NOMO-1 treated with dmso at 0.1 percent for 144 hours (cell line): ENCODE measurements at regions not wholly inside any gene's neighbourhood (a gene's known extent, or its start where the extent isn't known, plus 50 kb on each side); places are given as distances from the start of the nearest gene placed in this dataset.

Experiments
- DNase-seq: peaks from one replicate; lab custom pipeline; 2025; ENCODE audit not compliant: unreplicated experiment; lab: John Stamatoyannopoulos, UW

DNA sequence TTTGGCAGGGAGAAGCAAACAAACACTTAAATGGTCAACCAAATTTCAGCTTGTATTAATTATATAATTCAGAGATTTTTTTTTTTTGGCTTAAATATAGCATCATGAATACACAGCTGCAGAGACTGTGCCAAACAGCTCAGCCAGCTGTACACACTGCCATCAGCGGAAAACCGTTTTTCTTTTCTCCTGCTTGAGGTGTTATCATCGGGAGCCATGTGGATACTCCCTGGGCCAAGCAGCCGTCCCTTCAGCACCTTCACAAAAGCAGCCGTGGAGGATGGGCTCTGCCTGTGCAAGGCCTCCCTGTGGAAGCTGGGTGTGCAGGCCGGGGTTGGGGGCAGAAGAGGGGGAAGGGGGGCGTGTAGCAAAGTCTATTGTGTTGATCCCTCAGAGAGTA is 85.0 kb downstream of the NUF2 start:
- no peak for DNase-seq

DNA sequence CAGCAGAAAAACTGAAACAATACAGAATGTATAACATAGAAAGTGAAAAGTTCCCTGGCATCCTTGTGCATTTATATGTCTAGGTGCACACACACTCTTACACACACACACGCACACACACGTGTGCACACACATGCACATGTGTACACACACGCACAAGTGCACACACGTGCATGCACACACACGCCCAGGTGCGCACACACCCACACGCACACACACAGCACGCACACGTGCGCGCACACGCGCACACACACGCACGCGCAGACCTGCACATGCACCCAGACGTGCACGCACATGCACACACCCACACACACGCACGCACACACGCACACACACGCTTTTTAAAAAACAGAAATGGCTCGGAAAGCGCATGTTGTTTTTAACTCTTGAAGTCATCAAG is 86.5 kb downstream of the NUF2 start:
- DNase-seq, result no peak

DNA sequence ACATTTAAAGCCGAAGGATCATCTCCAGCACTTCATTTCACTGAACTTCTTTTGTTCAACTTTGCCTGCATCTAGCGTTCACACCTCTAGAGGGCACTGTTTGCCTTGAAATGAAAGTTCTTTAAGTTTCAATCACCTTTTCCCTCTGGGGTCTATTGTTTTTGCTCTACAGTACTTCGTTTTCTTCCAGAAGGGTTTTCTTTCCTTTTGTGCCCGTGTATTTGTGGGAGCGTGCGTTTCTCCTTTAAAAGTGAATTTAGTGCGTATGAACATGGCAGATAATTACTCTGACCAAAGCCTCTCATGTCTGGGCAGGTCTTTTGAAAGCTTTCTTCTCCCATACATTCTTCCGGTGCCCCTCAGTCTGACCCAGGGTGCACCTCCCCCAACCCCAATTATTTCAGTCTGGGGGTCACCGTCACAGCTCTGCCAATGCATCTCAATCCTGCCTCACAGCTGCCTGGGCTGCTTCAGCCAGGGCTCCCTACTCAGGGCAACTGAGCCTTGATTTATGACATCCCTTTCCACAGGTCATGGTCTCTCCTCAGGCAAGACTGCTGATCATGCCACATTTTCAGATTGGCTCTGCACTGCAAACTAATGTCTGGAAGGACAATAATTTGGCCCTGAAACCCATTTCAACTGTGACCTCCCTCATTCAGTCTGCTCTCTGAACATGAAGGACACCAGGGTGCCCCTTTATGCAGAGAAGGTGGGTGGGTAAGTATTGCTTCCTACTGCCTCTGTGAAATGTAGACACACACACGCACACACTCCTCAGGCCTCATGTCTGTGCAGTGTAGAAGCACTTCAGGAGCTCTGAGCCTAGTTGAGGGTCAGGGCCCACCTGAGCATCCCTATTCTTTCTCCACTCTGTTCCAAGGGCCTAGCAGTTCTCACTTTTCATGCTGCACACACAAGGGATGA is 88.6 kb downstream of the NUF2 start:
- DNase-seq, result no peak

DNA sequence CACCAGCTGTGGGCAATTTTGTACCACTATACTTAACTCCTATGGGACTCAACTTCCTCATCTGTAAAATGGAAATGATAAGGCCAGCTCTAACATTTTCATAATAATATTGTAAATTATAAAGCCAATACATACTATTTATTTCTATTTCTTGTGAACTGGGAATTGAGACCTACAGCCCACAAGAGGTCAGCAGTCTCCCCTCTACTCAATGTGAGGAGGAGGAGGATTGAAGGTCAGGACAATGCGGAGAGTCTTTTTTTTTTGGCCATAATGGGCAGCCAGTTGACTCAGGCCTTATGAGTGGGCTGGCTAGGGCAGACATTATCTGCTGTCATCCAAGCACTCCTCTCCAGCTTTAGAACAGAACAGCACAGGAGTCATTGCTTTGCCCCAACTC is 90.5 kb downstream of the NUF2 start:
- DNase-seq, result no peak

DNA sequence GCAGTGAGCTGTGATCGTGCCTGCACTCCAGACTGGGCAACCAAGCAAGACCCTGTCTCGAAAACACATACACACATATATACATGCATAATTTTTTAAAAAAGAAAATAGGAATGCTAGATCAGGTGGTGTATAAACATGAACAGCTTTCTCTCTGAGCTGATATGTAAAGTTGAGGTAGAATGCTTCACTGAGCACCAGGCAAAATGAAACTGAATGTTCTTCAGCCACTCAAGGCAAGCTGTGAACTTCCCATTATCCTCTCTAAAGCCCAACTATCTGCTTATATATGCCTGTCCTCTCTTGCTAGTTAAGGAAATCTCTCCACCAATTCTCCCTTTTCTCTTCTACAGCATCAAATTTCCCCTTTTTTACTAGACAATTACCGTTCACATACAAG is 93.0 kb downstream of the NUF2 start:
- DNase-seq, result no peak

DNA sequence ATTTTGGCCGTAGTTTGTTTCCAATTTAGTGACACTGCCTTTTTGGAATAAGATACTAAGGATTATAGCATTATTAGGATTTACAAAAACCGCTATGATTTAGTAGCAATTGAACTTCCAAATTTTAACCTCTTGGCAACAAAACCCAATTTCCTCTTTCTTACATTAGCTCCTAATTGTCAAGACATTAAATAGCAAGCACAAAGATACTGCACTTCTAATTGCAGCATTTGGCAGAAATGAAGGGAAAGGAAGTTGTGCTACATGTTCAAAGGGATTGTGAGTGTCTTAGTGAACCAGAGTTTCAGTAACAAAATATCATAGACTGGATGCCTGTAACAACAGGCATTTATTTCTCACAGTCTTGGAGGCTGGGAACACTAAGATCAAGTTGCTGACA is 99.9 kb downstream of the NUF2 start:
- DNase-seq, result no peak

DNA sequence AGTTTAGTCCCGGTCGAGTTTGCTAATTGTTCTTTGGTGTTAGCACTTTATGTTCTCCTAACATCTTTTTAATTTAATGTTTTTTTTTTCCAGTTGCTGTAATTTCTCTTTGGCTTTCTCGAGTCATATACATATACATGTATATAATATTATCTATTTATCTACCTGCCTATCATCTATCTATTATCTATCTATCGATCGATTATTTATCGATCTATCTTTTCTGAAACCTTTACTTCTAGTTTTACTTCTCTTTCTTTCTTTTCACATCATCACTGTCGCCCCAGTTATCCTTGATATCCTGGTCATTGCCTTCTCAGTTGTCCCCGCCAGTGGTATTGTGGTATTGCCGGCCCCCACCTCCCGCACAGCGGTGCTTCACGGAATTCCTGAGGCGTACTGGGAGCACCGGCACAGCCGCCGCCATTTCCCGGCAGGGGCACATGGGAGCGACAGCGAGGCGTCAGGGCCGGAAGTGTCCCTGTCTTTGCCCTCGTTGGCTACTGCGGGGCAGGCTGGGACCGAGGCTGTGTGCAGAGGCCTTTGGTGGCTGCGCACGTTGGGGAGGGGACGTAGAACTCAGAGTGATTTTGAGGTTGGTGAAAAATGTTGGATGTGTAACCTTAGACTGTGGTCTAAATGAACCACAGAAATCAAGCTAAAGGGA is 101.1 kb downstream of the NUF2 start:
- no peak for DNase-seq

DNA sequence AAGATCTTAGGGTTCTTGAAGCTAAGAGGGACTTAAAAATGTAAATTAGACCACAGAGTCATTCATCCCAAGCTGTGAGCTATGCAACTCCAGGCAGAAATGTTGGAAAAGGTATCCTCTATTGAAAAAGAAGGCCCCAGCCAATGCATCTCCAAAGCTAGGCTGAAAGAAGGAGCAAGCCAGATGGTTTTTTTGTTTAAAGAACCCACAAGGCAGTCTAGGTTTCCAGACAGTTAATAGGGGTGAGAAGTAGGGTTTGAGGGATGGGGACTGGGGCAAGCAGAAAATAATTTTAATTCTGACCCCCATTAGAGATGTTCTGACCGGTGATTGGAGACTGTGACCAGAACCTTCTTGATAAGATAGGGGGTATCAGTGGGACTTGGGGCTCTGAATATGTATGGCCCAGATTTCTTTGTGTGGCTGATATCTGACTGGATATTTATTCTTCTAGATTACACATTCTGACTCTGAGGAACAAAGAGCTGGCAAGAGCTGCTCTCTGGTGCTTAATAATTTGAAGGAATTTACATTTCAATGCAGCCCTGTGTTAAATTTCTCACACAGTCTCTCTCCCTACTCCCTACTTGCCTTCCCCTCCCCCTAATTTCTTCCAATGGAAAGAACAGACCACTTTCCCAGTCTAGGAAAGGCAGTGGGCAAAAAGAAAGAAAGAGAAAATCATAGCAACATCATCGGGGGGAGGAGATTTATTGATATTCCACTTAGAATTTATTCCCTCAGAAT is 104.9 kb downstream of the NUF2 start:
- no peak for DNase-seq

DNA sequence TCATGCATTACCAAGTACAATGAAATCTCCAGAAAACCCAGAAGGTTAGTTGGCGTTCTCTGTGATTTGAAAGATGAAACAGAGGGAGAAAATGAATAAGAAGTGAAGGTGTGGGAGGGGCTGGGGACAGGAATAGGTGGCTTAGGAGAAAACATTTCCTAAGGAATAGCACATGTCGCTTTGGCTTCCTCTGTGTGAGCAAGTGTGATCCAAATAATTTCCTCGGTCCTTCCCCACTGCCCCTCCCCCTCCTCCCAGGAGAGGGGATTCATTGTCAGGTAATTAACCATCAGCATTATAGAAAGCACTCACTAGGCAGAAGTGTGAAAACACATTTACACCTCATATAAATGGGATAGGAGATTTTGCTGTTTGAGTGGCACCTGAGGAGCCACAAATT is 105.5 kb downstream of the NUF2 start:
- no peak for DNase-seq

DNA sequence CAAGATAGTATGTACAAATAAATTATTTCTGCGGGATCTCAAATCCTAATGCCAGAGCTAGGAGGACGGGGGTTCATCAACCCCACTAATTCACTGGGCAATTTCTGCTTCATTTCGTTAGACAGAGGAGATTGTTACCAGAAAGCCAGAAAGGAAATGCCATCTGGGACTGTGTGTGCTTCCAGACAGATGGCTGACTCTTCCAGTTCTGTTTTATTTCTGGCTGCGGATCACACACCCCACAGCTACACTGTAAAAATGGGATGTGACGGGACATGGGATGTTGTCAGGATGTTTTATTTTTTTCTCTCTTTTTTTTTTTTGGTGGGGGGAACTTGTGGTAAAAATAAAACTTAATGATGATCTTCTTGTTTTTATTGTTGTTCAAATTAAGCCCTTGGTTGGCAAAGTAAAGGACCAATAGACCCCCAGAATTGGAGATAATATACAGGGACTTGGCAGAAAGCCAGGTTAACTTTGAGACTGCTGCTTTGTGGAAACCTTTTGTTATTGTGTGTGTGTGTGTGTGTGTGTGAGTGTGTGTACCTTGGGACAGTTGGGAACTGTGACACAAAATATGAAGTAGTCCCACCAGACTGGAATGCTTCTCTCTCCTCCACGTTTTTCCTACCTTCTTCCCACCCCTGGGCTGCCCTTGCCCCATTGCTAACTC is 114.5 kb downstream of the NUF2 start:
- no peak for DNase-seq

DNA sequence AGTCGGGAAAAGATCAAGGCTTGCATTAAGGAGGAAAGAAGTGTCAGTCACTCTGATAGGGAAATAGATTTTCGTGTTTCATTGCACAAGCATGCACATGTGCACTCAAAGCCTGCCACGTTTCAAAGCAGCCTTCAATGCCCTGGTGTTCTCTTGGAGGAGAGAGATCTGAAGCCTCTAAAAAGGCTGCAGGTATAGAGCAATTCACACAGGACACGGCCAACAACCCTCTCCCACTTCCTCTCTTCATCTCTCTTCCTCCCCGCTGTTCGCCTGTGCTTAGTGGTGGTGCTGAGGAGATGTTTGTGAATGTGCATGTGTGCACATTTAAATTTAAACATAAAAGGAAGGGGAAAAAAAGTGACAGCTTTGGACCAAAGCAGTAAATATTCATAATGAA is 117.7 kb downstream of the NUF2 start:
- no peak for DNase-seq

DNA sequence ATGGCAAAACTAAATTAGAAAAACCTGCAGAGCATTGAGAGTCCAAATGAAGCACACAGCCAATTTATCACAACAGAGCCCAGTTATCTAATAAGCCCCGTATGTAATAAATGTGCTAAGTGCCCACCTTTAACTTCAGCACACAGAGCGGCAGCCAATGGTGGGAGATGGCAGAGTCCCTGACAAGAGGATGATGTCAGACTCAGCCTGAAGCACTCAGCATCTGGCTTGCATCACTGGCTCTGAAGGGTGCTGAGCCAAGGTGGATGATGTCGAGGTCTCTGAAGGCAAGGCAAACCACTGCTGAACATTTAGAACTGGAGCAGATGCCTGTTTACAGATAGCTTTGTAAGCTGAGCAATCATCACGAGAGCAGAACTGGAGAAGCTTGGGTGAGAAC is 118.3 kb downstream of the NUF2 start:
- no peak for DNase-seq

DNA sequence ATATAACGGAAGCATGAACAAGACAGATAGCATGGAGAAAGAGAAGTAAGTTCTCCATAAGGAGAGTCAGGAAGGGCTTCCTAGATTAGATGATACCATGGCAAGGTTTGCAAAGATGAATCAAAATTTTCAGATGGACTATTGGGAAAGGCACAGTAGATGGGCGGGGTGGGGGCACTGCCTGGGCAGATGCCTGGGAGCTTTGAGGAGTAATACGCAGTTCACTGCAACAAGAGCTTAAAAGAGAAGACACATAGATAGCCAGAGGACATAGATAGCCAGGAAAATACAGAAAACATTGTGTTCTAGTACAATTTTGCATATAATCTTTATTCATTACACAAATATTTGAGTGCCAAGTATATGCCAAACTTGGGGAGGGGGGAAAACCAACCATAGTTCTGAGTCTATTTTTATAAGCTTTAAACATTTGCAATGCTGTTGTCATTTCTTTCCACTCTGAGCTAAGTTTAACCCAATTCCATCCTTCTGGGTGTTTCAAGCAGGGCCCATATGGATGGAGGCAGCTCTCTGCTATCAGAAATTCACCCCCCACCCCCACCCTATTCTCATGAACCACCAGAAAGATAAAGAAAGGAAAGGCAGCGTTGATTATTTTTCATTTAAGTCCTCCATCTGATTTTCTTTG is 120.6 kb downstream of the NUF2 start:
- no peak for DNase-seq

DNA sequence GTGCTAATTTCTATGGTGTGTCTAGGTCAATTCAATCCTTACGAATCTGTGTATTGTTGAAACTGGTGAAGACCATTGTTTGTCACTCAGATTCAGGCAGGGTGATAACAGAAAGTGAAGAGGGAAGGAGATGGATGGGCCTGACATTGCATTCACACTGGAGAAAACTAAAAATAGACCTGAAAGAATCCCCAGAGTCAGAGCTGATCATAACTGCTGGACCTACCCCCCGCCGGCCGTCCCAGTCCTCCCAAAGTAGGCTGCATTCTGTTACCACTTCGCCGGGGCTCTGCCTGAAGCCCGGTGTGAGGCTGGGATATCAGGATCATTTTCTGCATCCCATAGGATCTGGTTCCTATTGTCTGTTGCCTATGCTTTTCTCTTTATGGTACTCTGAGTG is 121.1 kb downstream of the NUF2 start:
- DNase-seq, result no peak

DNA sequence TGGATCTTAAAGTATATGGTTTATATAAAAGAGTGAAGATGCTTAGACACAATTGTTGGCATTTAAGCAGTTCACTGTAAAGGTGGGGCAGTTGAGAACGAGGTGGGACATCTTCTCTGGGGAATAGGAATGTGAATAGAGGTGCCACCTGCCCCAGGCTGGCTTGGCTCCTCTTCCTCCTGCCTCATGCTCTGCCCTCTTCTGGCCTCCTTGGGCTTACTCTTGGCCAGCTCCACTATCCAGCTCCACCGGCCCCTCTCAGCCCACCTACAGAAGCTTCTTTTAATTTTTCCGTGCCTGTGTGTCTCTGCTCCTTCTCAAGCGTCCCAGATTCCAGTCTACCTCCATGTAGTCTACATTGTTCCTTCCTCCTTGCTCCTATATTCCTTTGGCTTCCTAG is 122.1 kb downstream of the NUF2 start:
- no peak for DNase-seq

DNA sequence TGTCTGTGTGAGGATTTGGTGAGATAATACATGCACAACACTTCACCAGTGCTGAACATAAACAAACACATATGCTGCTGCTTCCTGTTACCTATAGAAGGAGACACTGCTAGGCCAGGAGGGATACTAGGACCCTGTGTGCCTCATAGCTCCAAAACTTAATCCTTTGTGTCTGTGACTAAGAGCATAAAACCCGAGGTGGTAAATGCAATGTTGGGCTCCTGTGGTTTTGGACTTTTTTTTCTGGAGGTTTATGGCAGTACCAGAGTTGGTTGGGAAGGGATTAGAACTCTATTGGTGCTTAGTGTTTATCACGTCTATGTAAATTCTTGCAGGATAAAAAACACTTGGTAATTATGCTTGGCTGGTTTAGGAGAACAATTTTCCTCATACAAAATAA is 122.9 kb downstream of the NUF2 start:
- no peak for DNase-seq

DNA sequence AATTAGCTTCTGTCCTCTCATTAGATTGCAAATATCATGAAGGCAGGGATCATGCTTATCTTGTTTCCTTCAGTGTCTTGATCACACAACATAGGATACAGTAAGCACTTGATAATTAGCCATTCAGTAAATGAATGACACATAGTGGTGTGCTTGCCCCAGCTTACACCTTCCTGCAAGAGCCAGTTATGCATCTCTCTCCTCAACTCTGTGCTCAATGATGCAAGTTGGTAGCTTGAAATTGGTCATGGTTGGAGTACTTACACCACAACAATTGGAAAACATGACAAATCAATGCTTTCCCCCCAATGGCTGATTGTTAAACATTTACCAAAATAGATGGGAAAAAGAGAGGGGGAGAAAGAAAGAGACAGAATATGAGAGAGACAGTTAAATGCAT is 129.2 kb downstream of the NUF2 start:
- DNase-seq, result no peak

DNA sequence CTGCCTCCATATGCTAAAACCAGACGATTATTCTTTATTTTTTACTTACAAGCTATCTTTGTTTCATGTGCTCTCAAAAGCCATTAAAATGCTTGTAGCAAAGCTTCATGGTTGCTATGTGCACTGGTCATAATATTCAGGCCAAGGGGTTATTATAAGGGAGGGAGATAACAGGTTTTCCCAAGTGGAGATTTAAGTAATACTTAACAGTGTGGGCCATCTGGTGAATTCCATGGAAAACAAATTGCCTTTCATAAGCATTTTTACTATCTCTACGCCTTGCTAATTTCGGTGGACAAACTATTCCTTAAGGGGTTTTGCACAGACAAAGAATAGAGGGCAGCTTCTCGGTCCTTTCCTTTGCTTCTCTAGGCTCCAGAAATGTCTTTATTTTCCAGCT is 137.8 kb downstream of the NUF2 start:
- DNase-seq, result no peak

DNA sequence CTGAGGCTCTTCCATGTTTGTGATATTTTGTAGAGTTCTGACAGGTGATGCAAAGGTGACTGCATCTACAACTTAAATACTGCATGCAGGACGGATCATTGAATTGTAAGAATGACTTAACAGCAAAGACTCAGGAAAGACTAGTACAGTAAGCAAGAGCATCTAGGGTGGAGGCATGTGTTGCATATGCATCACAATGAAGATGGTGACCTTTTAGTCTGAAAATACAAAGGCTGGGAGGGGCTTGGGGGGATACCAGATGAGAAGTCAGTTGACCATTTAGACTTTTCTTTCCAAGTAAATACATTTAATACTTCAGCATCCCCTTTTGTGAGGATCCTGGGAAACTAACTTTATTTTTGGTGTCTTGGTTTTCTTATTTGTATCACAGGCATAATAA is 145.5 kb downstream of the NUF2 start:
- DNase-seq, result no peak

DNA sequence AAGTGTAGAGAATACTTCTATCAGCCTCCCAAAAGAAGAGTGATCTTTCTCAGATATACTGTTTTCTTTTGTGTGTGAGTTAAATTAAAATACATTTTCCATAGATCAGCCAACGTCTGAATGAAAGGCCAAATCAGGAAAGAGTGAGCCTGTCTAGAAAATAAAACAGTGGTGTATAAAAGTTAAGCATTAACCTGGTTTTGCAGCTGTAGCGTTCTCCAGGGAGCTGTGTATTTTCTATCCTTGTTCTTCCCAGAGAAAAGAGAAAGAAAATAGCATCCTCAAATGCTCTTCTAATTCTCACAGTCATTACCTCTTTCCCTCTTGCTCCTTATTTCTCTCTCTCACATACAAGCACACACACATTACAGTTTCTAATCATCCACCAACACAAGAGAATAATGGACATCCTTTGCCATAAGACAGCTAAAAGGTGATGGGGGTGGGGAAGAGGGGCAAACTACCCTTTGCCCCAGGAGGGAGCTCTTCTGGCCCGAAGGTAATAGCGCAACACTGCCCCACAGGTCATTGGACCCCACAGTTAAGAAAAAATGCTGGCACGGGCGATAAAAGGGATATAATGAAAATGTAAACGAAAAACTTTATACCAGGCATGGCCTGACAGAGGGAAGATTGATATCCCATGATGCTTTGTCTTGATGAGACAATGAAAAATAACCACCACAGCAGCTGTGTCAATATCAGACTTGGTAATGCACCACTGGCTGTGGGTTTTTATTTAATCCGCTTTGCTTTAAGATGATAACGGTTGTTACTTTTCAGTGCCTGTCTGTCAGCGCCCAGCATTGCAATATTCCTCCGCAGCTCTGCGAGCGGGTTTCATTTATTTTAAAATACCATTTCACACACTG is 150.3 kb downstream of the NUF2 start:
- DNase-seq, result no peak
